ENCODE measurements at regions not wholly inside any gene's neighbourhood (a gene's known extent, or its start where the extent isn't known, plus 50 kb on each side); places are given as distances from the start of the nearest gene placed in this dataset.
"Not testable (repeated sequence)": the region's sequence is repeated elsewhere in the genome, so short reads cannot be mapped to it uniquely, and the experiment has no call there.

DNA sequence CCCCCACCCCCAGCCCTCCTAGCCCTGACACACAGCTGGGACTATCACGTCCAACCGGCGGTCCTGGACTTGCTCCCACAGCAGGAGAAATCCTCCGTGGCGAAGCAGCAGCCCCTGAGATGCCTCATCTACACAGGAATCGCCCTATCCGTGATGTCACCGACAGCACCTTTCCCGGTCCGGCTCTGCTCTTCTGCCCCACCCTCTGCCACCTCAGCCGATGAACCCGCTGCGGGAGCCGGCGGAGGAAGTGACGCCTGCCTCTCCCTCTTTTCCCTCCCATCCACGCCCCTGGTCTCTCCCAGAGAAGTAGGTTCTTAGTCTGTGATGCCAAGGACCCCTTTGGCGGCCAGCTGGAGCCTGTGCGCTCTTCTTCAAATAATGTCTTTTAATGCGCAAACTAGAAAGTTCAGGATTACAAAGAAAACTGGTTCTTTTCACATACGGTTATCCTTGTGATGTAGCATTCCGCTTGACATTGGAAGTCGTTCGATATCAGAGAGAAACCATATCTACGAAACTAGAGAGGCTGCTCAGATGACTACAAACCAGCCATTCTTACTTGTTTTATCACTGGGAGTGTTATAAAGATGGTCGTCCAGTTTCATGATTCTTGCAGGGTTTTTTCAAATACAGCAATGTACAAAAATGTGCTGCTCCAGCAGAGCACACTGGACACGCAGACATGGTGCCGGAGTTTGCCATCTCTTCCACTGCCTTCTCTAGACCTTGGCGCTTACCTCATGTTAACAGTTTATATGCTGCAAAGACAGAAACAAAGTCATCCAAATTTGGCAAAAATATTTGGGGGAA is 120.3 kb downstream of the PPIAL4G start:
- CTCF ChIA-PET = no interaction called here
- TF ChIP-seq, protein P1, sequence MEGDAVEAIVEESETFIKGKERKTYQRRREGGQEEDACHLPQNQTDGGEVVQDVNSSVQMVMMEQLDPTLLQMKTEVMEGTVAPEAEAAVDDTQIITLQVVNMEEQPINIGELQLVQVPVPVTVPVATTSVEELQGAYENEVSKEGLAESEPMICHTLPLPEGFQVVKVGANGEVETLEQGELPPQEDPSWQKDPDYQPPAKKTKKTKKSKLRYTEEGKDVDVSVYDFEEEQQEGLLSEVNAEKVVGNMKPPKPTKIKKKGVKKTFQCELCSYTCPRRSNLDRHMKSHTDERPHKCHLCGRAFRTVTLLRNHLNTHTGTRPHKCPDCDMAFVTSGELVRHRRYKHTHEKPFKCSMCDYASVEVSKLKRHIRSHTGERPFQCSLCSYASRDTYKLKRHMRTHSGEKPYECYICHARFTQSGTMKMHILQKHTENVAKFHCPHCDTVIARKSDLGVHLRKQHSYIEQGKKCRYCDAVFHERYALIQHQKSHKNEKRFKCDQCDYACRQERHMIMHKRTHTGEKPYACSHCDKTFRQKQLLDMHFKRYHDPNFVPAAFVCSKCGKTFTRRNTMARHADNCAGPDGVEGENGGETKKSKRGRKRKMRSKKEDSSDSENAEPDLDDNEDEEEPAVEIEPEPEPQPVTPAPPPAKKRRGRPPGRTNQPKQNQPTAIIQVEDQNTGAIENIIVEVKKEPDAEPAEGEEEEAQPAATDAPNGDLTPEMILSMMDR (IDR thresholded peaks at IDR 0.05; ENCODE audit: insufficient read depth, low read length, missing control alignments) = no peak
- DNase-seq (ENCODE audit: low read depth, low spot score) = no peak
- POLR2A ChIA-PET = no interaction called here
- H3K4me3 ChIP-seq (ENCODE audit: low read depth, low read length) = no peak overlapping the region

DNA sequence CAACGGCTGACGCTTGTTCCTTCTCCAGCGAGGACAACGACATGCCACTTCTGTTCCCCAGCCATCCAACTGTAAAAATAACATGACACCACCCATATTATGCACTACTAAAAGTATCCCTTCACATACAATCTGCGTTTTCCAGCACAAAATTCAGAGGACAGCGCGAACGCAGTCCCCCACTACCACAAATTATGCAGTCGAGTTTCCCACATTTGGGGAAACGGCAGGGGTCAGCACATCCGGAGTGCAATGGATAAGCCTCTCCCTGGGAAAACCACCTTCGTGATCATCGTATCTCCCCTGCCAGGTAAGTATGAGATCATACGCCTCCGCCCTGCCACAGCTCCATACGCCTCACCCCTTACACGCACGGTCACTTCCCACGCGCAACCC is 120.9 kb downstream of the PPIAL4G start:
- ChIA-PET POLR2A (no interaction called here), CTCF (no interaction called here)
- no peak for DNase-seq (ENCODE audit: low read depth, low spot score)
- TF ChIP-seq, protein P1 (IDR thresholded peaks at IDR 0.05; ENCODE audit: insufficient read depth, low read length, missing control alignments) = no peak
- H3K4me3 ChIP-seq (ENCODE audit: low read depth, low read length) = no peak overlapping the region

DNA sequence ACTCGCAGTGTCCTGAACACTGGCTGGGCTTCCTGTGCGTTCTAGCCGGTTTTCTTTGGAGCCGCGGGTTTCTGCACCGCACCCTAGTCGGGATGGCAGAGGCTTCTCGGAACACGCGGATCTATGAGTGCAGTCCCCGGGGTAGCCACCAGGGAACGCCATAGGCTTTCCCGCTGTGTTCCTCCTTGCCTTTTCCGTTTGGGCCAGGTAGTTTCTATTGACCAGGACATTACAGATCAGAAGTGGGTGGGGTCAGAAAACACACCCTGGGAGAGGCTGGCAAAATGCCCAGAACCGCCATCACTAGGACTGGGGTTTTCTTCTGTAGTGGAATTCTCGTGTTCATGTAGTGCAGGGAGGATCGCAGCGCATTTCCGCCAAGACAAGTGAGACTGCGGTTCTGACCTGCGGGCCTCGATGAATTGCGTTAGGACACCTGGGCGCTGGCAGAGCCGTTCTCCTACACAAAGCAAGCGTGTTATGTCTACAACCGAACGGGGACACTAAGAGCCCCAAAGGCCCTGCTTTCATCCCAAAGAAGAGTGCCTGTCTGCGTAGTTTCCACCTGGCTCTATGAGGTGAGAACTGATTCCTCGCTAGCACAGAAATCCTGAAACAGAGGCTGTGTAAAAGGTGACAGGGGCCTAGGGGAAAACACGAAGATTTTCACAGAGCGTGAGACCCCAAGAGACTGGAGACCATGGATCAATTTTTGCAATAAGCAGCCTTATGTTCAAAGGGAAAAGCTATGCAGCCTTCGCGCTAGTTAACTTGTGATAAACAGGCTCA is 121.5 kb downstream of the PPIAL4G start:
- CTCF ChIA-PET; DNase-seq (ENCODE audit: low read depth, low spot score); H3K4me3 ChIP-seq (ENCODE audit: low read depth, low read length); POLR2A ChIA-PET: not testable (repeated sequence)

DNA sequence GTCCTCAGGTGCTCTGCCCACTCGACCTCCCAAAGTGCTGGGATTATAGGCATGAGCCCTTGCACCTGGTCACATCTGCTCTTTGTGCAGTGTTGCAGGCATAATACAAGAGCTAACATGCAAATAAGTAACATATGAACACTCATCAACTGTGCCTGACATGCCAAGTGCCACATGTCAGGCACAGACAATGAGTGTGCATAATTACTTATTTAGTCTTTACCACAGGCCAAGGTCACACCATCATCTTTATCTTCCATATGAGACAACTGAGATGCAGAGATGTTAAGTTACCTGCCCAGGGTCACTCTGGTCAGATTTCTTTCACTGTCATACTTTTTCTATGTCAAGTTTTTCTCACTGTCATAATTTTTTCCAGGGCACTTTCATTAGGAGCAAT is 126.1 kb downstream of the PPIAL4G start:
- TF ChIP-seq, protein P1 (IDR thresholded peaks at IDR 0.05; ENCODE audit: insufficient read depth, low read length, missing control alignments) = no peak
- DNase-seq (ENCODE audit: low read depth, low spot score) = no peak
- H3K4me3 ChIP-seq (ENCODE audit: low read depth, low read length) = no peak overlapping the region
- POLR2A ChIA-PET = no interaction called here
- CTCF ChIA-PET = no interaction called here

DNA sequence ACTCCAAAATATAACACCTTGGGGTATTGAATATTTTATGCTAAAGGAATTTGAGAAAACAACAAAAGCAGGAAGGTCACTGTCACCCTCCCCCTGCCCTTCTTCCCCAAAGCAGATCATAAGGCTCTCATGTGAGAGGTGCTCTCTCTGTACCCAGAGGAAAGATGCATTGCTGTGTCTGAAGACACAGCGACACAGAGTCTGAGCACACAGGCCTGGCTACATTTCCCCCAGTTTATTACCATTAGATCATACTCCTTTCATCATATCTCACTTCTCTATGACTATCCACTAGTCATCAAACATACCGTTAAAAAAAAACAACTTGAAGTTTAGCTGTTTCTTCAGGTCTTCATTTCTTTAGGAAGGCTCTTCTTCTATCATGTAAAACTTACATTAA is 127.1 kb downstream of the PPIAL4G start:
- no peak for DNase-seq (ENCODE audit: low read depth, low spot score)
- no peak overlapping the region for H3K4me3 ChIP-seq (ENCODE audit: low read depth, low read length)
- ChIA-PET POLR2A (no interaction called here), CTCF (no interaction called here)
- TF ChIP-seq, protein P1 (IDR thresholded peaks at IDR 0.05; ENCODE audit: insufficient read depth, low read length, missing control alignments) = no peak

DNA sequence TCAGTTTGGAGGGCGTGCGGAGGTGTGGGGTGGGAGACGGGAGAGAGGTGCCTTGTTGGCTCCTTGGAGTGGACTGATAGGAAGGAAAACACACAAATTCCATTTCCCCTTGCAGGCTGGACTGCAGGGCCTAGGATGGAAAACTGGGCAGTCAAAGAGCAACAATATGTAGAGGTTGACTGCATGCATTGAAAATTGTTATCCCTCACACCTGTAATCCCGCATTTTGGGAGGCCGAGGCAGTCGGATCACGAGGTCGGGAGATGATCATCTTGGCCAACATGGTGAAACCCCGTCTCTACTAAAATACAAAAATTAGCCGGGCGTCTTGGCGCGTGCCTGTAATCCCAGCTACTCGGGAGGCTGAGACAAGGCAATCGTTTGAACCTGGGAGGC is 128.2 kb downstream of the PPIAL4G start:
- ChIA-PET CTCF (no interaction called here), POLR2A (no interaction called here)
- no peak overlapping the region for H3K4me3 ChIP-seq (ENCODE audit: low read depth, low read length)
- no peak for DNase-seq (ENCODE audit: low read depth, low spot score)
- TF ChIP-seq, protein P1 (IDR thresholded peaks at IDR 0.05; ENCODE audit: insufficient read depth, low read length, missing control alignments) = no peak
